ENCODE measurements at regions not wholly inside any gene's neighbourhood (a gene's known extent, or its start where the extent isn't known, plus 50 kb on each side); places are given as distances from the start of the nearest gene placed in this dataset.

DNA sequence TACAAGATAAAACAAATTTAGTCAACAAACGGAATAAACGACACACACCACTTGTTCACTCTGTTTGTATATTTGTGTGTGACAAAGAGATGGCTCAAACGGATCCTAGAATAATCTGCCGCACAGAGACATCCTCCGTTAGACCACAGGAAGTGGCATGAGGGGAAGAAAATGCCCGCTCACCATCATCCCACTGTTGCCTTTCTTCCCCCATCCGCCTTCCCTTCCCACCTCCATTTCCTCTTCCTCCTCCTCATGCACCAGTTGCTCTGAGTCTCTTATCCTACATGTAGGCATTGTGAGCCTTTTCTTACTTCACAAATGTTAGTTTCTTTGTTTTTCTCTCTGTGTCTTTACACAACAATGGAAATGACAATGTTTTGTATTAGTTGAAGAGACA, 228.5 kb upstream of the SMIM21 start:
- DNase-seq = no peak
- H3K27ac Mint-ChIP-seq = no peak overlapping the region

DNA sequence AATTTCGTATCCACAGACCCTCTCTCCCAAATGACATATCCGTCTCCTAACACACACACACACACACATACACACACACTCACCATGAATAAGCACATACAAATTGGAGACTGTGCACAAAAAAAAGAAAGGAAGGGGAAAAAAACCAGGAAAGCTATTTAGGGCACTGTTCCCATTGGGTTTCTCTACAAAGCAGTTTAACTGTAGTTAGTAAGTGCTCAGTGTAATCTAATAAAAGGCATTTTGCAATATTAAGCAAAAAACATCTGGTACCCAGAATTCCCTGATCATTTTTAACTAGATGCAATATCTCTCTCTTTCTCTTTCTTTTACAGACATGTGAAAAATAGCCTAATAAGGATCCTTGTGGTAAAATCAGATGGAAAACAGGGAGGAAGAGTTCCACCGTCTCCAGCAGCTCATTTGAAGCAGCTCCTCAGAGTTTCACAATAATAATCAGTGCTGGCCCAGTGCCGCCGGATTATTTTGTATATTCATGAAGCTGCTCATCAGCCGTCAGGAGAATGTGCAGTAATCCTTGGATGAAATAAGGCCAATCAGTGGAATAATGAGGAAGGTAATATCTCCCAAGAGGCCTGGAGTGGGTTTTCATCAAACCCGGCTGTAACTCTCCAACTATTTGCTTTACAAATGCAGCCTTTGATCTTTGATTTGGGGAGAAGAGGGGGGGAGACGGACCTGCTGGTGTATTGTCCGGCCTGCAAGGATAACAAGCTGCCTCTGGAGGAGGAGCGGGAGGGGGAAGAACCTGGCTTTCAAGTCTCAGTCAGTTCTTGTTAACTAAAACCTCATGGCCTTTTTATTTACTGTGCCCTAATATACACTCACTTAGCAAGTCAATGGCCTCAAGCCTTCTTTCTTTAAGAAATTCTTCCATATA, 227.6 kb upstream of the SMIM21 start:
- H3K9me3 Mint-ChIP-seq = no peaks in the 10 kb centered on the region
- peaks cover 2% of the 10 kb centered on the region for H3K4me1 Mint-ChIP-seq
- no peaks in the 10 kb centered on the region for H3K36me3 Mint-ChIP-seq
- no peak for DNase-seq
- no peaks in the 10 kb centered on the region for H3K27me3 Mint-ChIP-seq
- H3K27ac Mint-ChIP-seq = no peak overlapping the region
- CTCF ChIA-PET = no interaction called here
- H3K4me3 Mint-ChIP-seq = no peak overlapping the region

More for the DNA sequence above, 228.5 kb upstream of the SMIM21 start:
- no peak overlapping the region for H3K4me3 Mint-ChIP-seq
- CTCF ChIA-PET = no interaction called here
- H3K27me3 Mint-ChIP-seq = no peaks in the 10 kb centered on the region
- H3K9me3 Mint-ChIP-seq = peaks cover 4% of the 10 kb centered on the region
- H3K4me1 Mint-ChIP-seq = peaks cover 2% of the 10 kb centered on the region
- no peaks in the 10 kb centered on the region for H3K36me3 Mint-ChIP-seq

DNA sequence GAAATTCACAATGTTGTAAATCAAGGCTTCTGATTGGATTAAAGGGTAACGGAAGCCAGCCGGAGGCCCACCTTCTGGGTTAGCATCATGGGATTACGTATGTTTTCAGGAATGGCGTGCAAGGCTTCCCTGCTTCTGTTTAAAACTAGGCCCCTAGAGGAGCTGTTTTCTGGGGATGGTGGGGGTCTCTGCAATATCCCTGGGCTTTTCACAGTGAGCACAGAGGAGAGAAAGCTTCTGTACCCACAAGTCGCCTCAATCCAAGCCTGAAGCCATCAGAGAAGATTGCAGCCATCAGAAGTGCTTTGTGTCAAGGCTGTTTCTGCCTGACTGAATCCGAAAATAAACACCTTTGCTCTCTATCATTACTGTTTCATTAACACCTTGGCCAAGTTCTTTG, 226.9 kb upstream of the SMIM21 start:
- Mint-ChIP-seq H3K4me1 (peaks cover 2% of the 10 kb centered on the region), H3K9me3 (no peaks in the 10 kb centered on the region), H3K27ac (no peak overlapping the region), H3K4me3 (no peak overlapping the region), H3K36me3 (no peaks in the 10 kb centered on the region), H3K27me3 (no peaks in the 10 kb centered on the region)
- DNase-seq = no peak
- CTCF ChIA-PET = no interaction called here

DNA sequence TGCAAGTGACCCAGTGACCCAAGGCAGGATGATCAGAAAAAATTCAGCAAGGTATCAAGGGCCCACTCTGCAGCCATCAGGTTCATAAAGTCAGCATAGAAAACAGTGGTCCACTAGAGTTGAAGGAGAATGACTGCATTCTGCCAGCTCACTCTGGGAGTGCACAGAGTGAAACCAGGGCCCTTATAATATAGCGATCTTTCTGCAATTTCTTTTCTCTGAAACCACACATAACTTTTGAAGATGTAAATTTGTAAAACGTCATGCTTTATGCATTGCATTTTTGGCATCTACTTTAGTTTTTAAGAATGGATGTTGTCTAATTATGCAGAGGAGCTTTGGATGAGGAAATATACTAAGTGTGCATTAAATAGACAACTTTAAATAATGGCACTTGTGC, 225.0 kb upstream of the SMIM21 start:
- Mint-ChIP-seq H3K4me3 (no peak overlapping the region), H3K9me3 (no peaks in the 10 kb centered on the region), H3K4me1 (peaks cover 2% of the 10 kb centered on the region), H3K36me3 (no peaks in the 10 kb centered on the region), H3K27me3 (peaks cover under 1% of the 10 kb centered on the region), H3K27ac (no peak overlapping the region)
- no peak for DNase-seq
- CTCF ChIA-PET = no interaction called here

DNA sequence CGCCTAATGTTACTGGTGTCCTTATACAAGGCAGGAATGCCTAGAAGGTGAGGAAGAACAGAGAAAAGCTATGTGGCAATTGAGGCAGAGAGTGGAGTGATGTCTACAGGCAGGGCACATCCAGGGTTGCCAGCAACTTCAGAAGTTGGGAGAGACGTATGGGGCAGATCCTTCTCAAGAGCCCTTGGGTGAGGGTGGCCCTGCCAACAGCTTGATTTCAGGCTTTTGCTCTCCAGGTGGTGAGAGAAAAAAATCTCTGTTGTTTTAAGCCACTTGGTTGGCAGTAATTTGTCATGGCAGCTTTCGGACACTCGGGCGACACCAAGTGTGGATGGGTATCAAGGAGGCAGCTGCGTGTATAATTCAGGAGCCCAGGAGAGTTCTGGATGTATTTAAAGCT, 217.4 kb upstream of the SMIM21 start:
- no peak for DNase-seq
- Mint-ChIP-seq H3K4me3 (no peak overlapping the region), H3K27ac (no peak overlapping the region), H3K4me1 (no peaks in the 10 kb centered on the region), H3K27me3 (peaks cover 3% of the 10 kb centered on the region), H3K9me3 (no peaks in the 10 kb centered on the region), H3K36me3 (no peaks in the 10 kb centered on the region)
- CTCF ChIA-PET = no interaction called here

DNA sequence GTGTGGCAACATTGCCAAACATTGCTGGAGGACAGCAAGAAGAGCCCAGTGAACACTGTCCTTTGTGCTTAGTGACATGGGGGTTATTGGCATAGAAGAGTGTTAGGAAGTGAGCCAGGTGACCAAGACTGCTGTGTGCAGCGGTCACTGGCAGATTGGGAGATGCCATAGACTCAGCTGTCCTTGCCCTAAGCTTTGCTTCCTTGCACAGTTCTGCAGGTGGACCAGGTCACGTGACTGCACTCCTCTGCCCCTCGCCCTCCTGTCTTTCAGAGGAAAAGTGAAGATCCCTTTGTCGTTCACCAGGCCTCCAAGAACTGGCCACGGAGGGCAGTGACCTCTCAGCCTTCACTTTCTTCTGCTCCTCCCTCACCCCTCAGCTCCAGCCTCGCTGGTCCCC, 215.6 kb upstream of the SMIM21 start:
- peaks cover 10% of the 10 kb centered on the region for H3K27me3 Mint-ChIP-seq

DNA sequence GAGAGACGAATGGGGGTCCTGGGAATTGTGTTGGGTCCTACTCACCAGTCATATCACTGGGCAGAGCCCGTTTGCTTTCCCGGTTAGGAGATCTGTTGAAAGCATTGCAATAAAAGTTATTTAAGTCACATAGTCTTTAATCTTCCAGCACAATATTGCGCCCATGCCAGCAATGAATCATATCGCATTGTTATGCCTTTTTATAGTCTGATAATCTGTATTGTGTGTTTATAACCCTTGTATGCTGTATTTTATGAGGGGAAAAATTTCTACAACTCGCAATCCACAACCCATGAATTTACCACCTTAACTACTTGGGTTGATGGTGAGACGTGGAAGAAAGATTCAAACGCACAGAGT, 211.9 kb upstream of the SMIM21 start:
- no peak overlapping the region for H3K27ac Mint-ChIP-seq

More for the DNA sequence above, 215.6 kb upstream of the SMIM21 start:
- no peak overlapping the region for H3K4me3 Mint-ChIP-seq
- H3K27ac Mint-ChIP-seq = no peak overlapping the region
- H3K4me1 Mint-ChIP-seq = no peaks in the 10 kb centered on the region
- CTCF ChIA-PET = no interaction called here
- no peak for DNase-seq
- H3K9me3 Mint-ChIP-seq = no peaks in the 10 kb centered on the region
- H3K36me3 Mint-ChIP-seq = no peaks in the 10 kb centered on the region

DNA sequence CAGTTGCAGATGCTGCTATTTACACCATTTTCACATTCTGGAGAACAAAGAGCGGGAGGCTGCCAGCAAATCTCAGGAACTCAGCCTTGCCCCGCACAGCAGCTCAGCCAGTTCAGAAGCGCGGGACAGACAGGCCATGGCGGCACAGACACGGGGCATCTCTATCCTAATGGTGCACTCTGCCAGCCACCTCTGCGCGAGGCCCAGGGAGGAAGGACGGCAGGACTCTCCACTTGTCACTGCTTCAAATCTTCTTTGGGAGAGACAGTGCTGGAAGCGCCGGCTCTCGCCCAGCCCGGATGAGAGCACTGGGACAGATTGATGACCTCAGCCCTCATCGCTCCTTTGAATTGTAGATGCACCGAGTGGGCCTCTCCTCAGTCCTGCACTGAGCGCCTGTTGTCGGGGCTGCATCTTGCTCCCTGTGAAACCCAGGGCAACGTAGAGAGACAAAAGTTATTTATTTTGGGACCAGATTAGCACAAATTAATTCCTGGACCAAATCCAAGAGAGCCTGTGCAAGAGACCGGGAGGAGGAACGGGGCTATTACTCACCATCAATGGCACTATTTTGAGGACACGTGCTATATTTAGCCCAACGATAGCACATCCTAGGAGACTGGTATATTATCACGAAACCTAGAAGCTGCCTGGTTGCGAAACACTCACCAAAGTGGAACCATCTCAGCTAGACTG, 211.4 kb upstream of the SMIM21 start:
- no peaks in the 10 kb centered on the region for H3K36me3 Mint-ChIP-seq
- H3K4me3 Mint-ChIP-seq = no peak overlapping the region
- no peak for DNase-seq
- H3K27ac Mint-ChIP-seq = no peak overlapping the region
- H3K9me3 Mint-ChIP-seq = no peaks in the 10 kb centered on the region
- peaks cover 6% of the 10 kb centered on the region for H3K27me3 Mint-ChIP-seq
- no peaks in the 10 kb centered on the region for H3K4me1 Mint-ChIP-seq
- CTCF ChIA-PET = no interaction called here

More for the DNA sequence above, 211.9 kb upstream of the SMIM21 start:
- no peak for DNase-seq
- no peak overlapping the region for H3K4me3 Mint-ChIP-seq
- H3K27me3 Mint-ChIP-seq = peaks cover 6% of the 10 kb centered on the region
- CTCF ChIA-PET = no interaction called here
- no peaks in the 10 kb centered on the region for H3K4me1 Mint-ChIP-seq
- no peaks in the 10 kb centered on the region for H3K9me3 Mint-ChIP-seq
- H3K36me3 Mint-ChIP-seq = no peaks in the 10 kb centered on the region

DNA sequence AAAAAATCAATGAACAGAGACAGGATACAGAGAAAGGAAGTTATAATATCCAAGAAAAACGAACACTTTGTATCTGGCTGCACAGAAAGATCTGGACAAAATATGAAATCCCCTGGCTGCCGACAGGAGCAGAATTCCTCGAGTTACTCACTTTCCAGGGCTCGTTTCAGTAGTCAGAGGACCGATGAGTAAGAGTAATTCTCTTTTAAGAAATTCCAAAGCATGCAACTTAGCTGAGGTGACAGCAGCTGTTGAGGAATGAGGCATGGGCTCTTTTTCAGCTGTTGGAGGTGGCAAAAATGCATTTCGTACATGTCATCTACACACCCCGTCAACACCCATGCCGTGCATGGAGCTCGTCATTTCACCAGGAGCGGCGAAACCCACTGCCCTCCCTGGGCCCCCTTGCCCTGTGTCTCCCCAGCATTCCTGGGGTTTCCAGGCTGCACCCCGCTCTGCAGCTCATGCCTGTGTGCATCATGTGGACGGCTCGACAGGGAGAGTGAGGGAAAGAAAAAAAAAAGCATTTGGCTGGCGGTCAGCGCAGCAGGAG, 210.8 kb upstream of the SMIM21 start:
- CTCF ChIA-PET = no interaction called here
- Mint-ChIP-seq H3K36me3 (no peaks in the 10 kb centered on the region), H3K27ac (no peak overlapping the region), H3K4me3 (no peak overlapping the region), H3K27me3 (peaks cover 6% of the 10 kb centered on the region), H3K9me3 (no peaks in the 10 kb centered on the region), H3K4me1 (no peaks in the 10 kb centered on the region)
- DNase-seq = no peak

DNA sequence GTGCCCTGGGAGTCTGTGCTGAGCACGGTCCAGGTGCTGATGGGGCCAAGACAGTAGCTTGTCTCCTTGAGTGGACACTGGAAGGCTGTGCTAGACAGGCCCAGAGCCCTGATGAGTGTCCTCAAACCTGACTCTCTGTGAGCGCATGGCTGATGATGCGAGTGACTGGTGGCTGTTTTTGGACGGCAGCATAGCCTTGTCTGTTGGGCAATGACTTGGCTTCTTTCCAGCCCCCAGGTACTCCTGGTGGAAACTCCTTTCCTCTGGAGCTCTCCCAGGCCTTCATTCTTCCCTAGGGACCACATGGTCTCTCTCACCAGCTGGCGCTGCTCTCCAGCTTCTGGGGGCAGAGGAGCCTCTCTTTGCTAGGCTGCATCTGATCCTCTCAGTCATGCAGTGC, 207.6 kb upstream of the SMIM21 start:
- H3K4me3 Mint-ChIP-seq = no peak overlapping the region
- H3K4me1 Mint-ChIP-seq = no peaks in the 10 kb centered on the region
- H3K27ac Mint-ChIP-seq = no peak overlapping the region
- no peaks in the 10 kb centered on the region for H3K36me3 Mint-ChIP-seq
- H3K27me3 Mint-ChIP-seq = peaks cover 6% of the 10 kb centered on the region
- DNase-seq = no peak
- CTCF ChIA-PET = no interaction called here
- H3K9me3 Mint-ChIP-seq = no peaks in the 10 kb centered on the region

DNA sequence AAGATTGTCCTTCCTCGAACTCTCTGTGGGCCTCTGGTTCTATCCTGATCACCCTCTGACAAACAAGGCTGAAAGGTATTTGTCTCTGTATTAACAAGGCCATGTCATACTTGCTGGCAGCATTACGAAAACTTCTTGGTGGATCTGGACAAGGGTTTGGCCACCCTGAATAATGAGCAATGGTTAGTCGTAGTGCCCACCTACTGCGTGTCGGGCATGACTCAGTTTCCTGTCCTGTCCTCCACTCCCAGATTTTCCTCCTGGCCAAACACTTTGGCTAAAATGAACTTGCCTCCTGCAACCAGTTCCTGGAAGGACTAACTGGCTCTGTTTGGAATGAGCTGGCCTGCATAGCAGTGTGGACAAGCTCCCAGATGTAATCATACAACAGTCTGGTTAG, 198.5 kb upstream of the SMIM21 start:
- Mint-ChIP-seq H3K4me1 (no peaks in the 10 kb centered on the region), H3K27ac (no peak overlapping the region), H3K36me3 (no peaks in the 10 kb centered on the region), H3K27me3 (peaks cover 4% of the 10 kb centered on the region), H3K4me3 (no peak overlapping the region), H3K9me3 (no peaks in the 10 kb centered on the region)
- no peak for DNase-seq
- CTCF ChIA-PET = no interaction called here

DNA sequence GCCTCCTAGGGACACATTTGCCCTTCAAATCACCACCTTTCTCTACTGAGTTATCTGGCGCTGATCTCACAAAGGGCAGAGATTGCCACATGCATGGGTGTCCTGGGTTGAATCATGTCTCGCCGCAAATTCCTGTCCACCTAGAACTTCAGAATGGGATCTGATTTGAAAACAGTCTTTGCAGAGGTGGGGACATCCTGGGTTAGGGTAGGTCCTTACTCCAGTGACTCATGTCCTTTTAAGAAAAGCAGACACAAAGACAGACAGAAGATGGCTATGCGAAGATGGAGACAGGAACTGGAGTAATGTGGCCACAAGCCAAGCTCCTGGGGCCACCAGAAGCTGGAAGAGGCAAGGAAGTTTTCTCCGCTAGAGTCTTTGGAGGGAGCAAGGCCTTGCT, 197.4 kb upstream of the SMIM21 start:
- H3K4me3 Mint-ChIP-seq = no peak overlapping the region
- H3K27ac Mint-ChIP-seq = no peak overlapping the region
- CTCF ChIA-PET = no interaction called here
- H3K9me3 Mint-ChIP-seq = no peaks in the 10 kb centered on the region
- peaks cover 4% of the 10 kb centered on the region for H3K27me3 Mint-ChIP-seq
- DNase-seq = no peak
- no peaks in the 10 kb centered on the region for H3K36me3 Mint-ChIP-seq
- no peaks in the 10 kb centered on the region for H3K4me1 Mint-ChIP-seq

DNA sequence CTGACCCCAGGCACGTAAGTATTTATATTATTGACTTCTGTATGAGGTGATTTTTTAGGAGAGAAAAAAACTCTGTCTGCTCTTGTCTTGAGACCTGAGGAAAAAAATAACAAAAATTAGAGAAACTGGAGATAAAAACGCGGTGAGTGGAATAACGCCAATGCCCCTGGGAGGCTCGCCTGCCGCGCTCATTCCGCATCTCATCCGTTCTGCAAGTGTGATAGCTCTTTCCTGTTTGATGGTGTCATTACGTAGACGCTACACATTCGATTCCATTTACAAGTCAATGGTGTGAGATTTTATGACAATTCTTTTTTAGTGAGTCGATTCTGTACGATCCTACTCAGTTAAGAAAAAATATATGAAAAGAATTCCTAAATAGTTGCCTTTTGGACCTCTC, 194.3 kb upstream of the SMIM21 start:
- H3K4me1 Mint-ChIP-seq = no peaks in the 10 kb centered on the region
- no peaks in the 10 kb centered on the region for H3K36me3 Mint-ChIP-seq
- no peaks in the 10 kb centered on the region for H3K9me3 Mint-ChIP-seq
- peaks cover 4% of the 10 kb centered on the region for H3K27me3 Mint-ChIP-seq
- no peak overlapping the region for H3K27ac Mint-ChIP-seq
- H3K4me3 Mint-ChIP-seq = no peak overlapping the region
- CTCF ChIA-PET = no interaction called here
- no peak for DNase-seq

DNA sequence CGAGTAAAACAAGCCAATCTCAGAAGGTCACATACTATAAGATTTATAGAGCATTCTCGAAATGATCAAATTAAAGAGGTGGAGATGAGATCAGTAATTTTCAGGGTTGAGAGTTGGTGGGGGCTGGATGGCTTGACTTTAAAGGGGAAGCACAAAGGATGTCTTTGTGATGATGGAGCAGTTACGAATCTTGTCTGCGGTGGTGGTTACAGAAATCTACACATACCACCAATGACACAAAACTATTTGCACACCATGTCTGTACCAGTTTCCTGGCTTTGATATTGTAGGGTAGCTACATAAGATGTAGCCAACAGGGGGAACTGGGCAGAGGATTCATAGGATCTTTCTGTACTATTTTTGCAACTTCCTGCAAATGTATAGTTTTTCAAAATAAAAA, 190.6 kb upstream of the SMIM21 start:
- no peak overlapping the region for H3K27ac Mint-ChIP-seq
- H3K4me1 Mint-ChIP-seq = no peaks in the 10 kb centered on the region
- H3K36me3 Mint-ChIP-seq = no peaks in the 10 kb centered on the region
- DNase-seq = no peak
- CTCF ChIA-PET = no interaction called here
- H3K4me3 Mint-ChIP-seq = no peak overlapping the region
- H3K9me3 Mint-ChIP-seq = no peaks in the 10 kb centered on the region
- H3K27me3 Mint-ChIP-seq = peaks cover under 1% of the 10 kb centered on the region

DNA sequence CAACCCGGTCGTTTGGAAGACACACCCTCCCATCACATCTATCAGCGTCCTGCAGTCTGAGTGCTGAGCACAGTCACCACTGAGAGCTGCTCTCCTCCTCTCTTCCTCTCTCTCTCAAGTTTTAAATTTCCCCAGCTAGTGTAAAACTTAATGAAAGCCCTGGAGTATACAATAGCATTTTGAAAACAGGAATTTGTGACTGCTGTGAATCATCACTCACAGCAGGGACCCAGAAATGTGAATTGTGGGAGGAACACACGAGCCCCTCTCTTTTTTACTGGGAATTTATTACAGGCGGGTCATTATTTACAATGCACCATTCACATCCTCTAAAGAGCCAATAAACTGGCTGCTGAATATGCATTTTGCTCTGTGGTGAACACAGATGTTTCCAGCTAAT, 185.0 kb upstream of the SMIM21 start:
- Mint-ChIP-seq H3K27ac (no peak overlapping the region), H3K4me1 (no peaks in the 10 kb centered on the region)

More for the DNA sequence above, 185.0 kb upstream of the SMIM21 start:
- Mint-ChIP-seq H3K4me3 (no peak overlapping the region), H3K36me3 (no peaks in the 10 kb centered on the region), H3K27me3 (peaks cover 5% of the 10 kb centered on the region), H3K9me3 (no peaks in the 10 kb centered on the region)
- DNase-seq = no peak
- CTCF ChIA-PET = no interaction called here

All from activated naive CD4-positive, alpha-beta T cell treated with anti-CD3 and anti-CD28 coated beads, Interleukin-2, amount 10 ng/mL, durations not matched to agents 7 days and 5 days (primary cell).